Left ventricle myocardium inferior (tissue), 1 donor: ENCODE measurements at regions not wholly inside any gene's neighbourhood (a gene's known extent, or its start where the extent isn't known, plus 50 kb on each side); places are given as distances from the start of the nearest gene placed in this dataset.

Source experiments
- DNase-seq: peaks from one replicate; pipeline ENCODE4 v3.0.0-alpha.2; 2020
- H3K27ac ChIP-seq: fragments of 200-600 bp; replicated peaks from 2 replicates; pipeline ENCODE4 v1.8.0; 2021
- H3K27me3 ChIP-seq: fragments of 200-600 bp; 2 replicates; pipeline ENCODE4 v1.8.0; 2021; ENCODE audit warnings: low read depth
- H3K36me3 ChIP-seq: fragments of 200-600 bp; 2 replicates; pipeline ENCODE4 v1.8.0; 2021
- H3K4me1 ChIP-seq: fragments of 200-600 bp; 2 replicates; pipeline ENCODE4 v1.8.0; 2021
- H3K4me3 ChIP-seq: fragments of 200-600 bp; 2 replicates; pipeline ENCODE4 v1.8.0; 2021; ENCODE audit warnings: mild to moderate bottlenecking, moderate library complexity
- H3K9me3 ChIP-seq: fragments of 200-600 bp; replicated peaks from 2 replicates; pipeline ENCODE4 v1.8.0; 2021
- CTCF ChIP-seq: fragments of 200-600 bp; IDR thresholded peaks from 2 replicates; pipeline ENCODE4 v1.8.0; 2021; ENCODE audit warnings: antibody characterized with exemption, mild to moderate bottlenecking, borderline replicate concordance
- intact Hi-C: fragments of 100-400 bp; cut with micrococcal nuclease; formaldehyde crosslinking; loops from one replicate; pipeline ENCODE4 v1.11.0; 2022
- donor health status: DM: no; HTN: yes; CAD: no; lungs with severe emphysema.

DNA sequence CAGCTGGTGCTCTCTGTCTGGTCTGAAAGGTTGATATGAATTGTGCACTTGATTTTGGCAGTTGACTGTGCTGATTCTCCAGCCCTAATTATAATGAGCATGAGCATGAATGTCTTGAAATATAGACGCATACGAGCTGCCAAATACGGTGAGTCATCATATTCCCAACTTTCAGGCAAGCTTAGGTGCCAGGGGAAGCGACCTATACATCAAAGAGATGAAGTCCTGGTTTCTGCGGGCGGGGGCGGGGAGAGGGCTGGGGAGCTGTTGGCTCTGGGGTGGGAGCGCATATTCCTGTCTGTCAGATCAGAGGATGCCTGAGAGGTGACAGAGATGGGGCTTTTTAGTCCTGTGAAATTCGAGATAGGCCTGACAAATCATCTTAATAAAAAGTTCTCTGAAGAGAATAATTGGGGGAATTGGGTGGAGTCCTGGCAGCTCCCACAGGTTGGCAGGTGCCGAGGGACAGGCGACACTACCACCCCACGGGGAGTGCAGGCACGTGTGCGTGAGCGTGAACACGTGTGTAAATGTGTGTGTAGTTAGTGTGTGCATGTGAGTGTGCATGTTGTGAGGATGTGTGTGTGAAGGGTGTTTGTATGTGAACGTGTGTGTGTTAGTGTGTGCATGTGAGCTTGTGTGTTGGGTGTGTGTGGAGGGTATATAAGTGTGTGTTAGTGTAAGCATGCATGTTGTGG is 865.3 kb downstream of the TBC1D22A start:
- H3K36me3 ChIP-seq, result no peaks in the 10 kb centered on the region
- H3K4me3 ChIP-seq, result no peak overlapping the region
- TF ChIP-seq CTCF, result no peak
- peaks cover 71% of the 10 kb centered on the region for H3K27me3 ChIP-seq
- no peak for DNase-seq
- H3K27ac ChIP-seq, result no peak overlapping the region
- intact Hi-C loops, result no loop called here
- H3K9me3 ChIP-seq, result no peaks in the 10 kb centered on the region
- H3K4me1 ChIP-seq, result no peaks in the 10 kb centered on the region

GRCh38 chr22:47626428-47627390 is 864.3 kb downstream of the TBC1D22A start:
- Histone ChIP-seq H3K4me1 (no peaks in the 10 kb centered on the region), H3K36me3 (no peaks in the 10 kb centered on the region), H3K9me3 (no peaks in the 10 kb centered on the region), H3K27me3 (peaks cover 81% of the 10 kb centered on the region), H3K4me3 (no peak overlapping the region), H3K27ac (no peak overlapping the region)
- no peak for DNase-seq
- intact Hi-C loops, result no loop called here
- TF ChIP-seq CTCF, result no peak

DNA sequence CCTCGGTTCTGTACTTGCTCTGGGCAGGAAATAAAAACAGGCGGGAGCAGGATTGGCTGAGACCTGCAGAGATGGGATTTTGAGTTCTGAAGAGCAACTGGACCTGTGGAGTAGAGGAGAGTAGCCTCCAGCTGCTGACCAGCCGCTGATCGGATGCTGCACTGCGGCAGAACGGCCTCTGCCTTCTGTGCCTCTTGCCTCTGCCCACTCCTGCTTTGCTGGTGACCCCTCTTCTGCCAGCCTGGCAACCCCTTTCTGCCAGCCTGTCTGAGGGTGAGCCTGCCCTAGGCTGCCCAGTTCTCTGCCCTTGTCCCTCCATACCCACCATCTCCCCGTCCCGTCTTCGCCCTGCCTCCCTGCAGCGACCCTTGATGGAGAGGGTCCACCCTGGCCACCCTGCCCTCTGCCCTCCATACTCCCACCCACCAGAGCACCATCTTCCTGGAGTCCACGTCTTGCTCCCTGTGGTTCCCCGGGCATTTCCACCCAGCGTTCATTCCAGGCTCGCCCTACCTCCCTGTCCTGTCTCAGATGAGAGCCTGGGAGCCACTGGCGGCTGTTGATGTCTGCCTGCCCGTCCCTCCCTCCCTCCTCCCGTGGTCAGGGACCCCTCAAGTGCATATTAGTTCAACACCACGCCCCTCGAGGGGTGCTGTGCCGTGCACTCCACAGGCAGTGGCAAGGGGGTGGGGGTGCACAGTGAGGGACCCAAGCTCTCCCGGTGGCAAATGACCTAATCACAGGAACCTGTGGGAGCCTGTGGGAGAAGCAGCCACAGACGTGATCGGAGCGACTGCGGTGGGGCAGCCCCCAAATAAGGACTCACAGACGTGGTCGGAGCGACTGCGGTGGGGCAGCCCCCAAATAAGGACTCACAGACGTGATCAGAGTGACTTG is 863.3 kb downstream of the TBC1D22A start:
- DNase-seq, result no peak
- H3K36me3 ChIP-seq, result no peaks in the 10 kb centered on the region
- H3K27me3 ChIP-seq, result peaks cover 88% of the 10 kb centered on the region
- H3K9me3 ChIP-seq, result no peaks in the 10 kb centered on the region
- intact Hi-C loops, result no loop called here
- no peak overlapping the region for H3K4me3 ChIP-seq
- no peak for TF ChIP-seq CTCF
- H3K27ac ChIP-seq, result no peak overlapping the region
- H3K4me1 ChIP-seq, result no peaks in the 10 kb centered on the region

- H3K27ac ChIP-seq, result no peak overlapping the region
- H3K4me1 ChIP-seq, result no peaks in the 10 kb centered on the region
- intact Hi-C loops, result no loop called here
- H3K4me3 ChIP-seq, result no peak overlapping the region
- no peaks in the 10 kb centered on the region for H3K36me3 ChIP-seq
- no peak for TF ChIP-seq CTCF
- no peak for DNase-seq
- no peaks in the 10 kb centered on the region for H3K9me3 ChIP-seq
- H3K27me3 ChIP-seq, result peaks cover 88% of the 10 kb centered on the region
These were observed 862.5 kb downstream of the TBC1D22A start for GRCh38 chr22:47625013-47625385.

GRCh38 chr22:47624252-47625012 is 862.0 kb downstream of the TBC1D22A start:
- no peak for DNase-seq
- H3K27ac ChIP-seq, result no peak overlapping the region
- H3K4me1 ChIP-seq, result no peaks in the 10 kb centered on the region
- H3K36me3 ChIP-seq, result no peaks in the 10 kb centered on the region
- intact Hi-C loops, result no loop called here
- no peak overlapping the region for H3K4me3 ChIP-seq
- no peaks in the 10 kb centered on the region for H3K9me3 ChIP-seq
- TF ChIP-seq CTCF, result no peak
- H3K27me3 ChIP-seq, result peaks cover 88% of the 10 kb centered on the region
